Adrenal gland (tissue), 5 donors: ENCODE measurements at regions not wholly inside any gene's neighbourhood (a gene's known extent, or its start where the extent isn't known, plus 50 kb on each side); places are given as distances from the start of the nearest gene placed in this dataset.

Experiments used
- POLR2A ChIP-seq, 2 donors: fragments of 450-650 bp; IDR thresholded peaks; one replicate each; pipeline ENCODE4 v1.6.1; 2017; ENCODE audit warnings: antibody characterized with exemption in 2 of 2, mild to moderate bottlenecking in 2 of 2, moderate library complexity in 1 of 2
- TF ChIP-seq, protein P1 (sequence below), 6 experiments: fragments of 450-650 bp in 4 of 6; fragments of 200-600 bp in 2 of 6; sonication (generic) in 1 of 6; IDR thresholded peaks; 1 replicate in 5 of 6; 2 replicates in 1 of 6; pipeline versions ENCODE4 v1.5.1 to v1.8.0; 2016 to 2021; ENCODE audit warnings: antibody characterized with exemption in 6 of 6, mild to moderate bottlenecking in 2 of 6, moderate library complexity in 1 of 6
- donor health status: DM: no; HTN: no; CAD: no.

DNA sequence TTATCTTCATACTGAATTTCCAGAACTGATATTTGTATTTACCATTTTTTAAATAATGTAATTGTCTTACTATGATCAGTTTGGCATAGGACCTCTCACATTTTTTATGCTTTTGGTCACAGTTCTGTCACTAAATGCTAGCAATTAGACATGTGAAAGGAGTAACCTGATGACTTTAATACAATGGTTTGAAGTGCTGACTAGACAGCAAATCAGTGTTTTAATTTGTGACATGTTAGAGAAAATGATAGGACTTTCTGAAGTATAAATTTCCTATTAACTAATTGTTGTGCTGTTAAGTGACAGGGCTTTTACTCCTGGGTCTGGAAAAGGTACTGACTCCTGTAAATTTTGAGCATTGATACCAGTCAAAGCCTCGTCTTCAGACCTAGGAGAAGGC lies 117.5 kb downstream of the ZNF330 start:
- TF ChIP-seq POLR2A (IDR thresholded peaks at IDR 0.05), result no peak
- TF ChIP-seq, protein P1, sequence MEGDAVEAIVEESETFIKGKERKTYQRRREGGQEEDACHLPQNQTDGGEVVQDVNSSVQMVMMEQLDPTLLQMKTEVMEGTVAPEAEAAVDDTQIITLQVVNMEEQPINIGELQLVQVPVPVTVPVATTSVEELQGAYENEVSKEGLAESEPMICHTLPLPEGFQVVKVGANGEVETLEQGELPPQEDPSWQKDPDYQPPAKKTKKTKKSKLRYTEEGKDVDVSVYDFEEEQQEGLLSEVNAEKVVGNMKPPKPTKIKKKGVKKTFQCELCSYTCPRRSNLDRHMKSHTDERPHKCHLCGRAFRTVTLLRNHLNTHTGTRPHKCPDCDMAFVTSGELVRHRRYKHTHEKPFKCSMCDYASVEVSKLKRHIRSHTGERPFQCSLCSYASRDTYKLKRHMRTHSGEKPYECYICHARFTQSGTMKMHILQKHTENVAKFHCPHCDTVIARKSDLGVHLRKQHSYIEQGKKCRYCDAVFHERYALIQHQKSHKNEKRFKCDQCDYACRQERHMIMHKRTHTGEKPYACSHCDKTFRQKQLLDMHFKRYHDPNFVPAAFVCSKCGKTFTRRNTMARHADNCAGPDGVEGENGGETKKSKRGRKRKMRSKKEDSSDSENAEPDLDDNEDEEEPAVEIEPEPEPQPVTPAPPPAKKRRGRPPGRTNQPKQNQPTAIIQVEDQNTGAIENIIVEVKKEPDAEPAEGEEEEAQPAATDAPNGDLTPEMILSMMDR (IDR thresholded peaks at IDR 0.05), result no peak
